ENCODE measurements at regions not wholly inside any gene's neighbourhood (a gene's known extent, or its start where the extent isn't known, plus 50 kb on each side); places are given as distances from the start of the nearest gene placed in this dataset.
A peak's percentile ranks its signal among the peaks of the same experiment; 100 is the strongest.

DNA sequence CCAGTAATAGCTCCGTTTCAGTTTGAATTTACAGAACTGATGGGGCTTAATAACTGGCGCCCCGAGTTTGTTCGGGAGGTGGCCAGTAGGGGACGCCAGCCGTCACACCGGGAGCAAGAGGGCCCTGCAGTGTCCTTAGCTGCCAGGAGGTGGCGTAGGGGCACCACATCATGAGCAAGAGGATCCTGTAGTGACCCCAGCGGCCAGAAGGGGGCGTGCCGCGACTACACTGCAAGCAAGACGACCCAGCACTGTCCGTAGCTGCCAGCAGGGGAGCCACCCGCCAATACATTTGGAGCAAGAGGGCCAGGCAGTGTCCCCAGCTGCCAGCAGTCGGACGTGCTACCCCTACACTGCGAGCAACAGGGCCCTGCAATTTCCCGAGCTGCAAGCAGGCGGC lies 663.7 kb upstream of the B3GAT1 start:
- peaks cover 0 to 2% (median 0%) of the 10 kb centered on the region in 4 donors for H3K9me3 ChIP-seq
- TF ChIP-seq EP300 (IDR thresholded peaks at IDR 0.05): no peak
- TF ChIP-seq, protein P1, sequence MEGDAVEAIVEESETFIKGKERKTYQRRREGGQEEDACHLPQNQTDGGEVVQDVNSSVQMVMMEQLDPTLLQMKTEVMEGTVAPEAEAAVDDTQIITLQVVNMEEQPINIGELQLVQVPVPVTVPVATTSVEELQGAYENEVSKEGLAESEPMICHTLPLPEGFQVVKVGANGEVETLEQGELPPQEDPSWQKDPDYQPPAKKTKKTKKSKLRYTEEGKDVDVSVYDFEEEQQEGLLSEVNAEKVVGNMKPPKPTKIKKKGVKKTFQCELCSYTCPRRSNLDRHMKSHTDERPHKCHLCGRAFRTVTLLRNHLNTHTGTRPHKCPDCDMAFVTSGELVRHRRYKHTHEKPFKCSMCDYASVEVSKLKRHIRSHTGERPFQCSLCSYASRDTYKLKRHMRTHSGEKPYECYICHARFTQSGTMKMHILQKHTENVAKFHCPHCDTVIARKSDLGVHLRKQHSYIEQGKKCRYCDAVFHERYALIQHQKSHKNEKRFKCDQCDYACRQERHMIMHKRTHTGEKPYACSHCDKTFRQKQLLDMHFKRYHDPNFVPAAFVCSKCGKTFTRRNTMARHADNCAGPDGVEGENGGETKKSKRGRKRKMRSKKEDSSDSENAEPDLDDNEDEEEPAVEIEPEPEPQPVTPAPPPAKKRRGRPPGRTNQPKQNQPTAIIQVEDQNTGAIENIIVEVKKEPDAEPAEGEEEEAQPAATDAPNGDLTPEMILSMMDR (IDR thresholded peaks at IDR 0.05): peak in 5 of 6 experiments; percentile 27 to 84 (median 41)
- 73 to 75% methylated on average over 7 to 19 of the region's 20 CpGs for WGBS, 2 donors
- H3K27ac ChIP-seq: no peak overlapping the region
- ATAC-seq (ENCODE audit: low FRiP score in 2 of 2) (peak; percentile 79 to 86), DNase-seq (peak; percentile 30 to 87)
- no peaks in the 10 kb centered on the region for H3K4me1 ChIP-seq
- H3K4me3 ChIP-seq: no peak overlapping the region
- H3K36me3 ChIP-seq: no peaks in the 10 kb centered on the region
- no peaks in the 10 kb centered on the region for H3K27me3 ChIP-seq

DNA sequence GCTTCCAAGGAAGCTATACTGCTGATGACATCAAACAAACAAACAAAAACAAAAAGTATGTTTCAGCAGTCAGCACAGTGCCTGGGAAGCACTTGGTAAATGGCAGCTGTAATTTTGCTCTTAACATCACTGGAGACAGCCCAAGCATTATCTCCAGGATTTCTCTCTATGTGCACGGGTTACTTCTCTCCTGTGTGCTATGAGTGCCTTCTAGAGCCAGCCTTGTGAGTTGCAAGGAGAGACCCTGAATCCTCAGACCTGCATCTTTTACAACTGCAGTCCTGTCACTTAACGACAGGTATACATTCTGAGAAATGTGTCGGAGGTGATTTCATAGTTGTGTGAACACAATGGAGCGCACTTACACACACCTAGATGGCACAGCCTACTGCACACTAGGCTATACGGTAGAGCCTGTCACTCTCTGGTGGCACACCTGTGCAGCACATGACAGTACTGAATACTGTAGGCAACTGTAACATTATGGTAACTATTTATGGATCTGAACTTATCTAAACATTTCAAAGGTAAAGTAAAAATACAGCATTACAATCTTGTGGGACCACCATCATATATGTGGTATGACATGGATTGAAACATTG lies 662.5 kb upstream of the B3GAT1 start:
- H3K27me3 ChIP-seq: no peaks in the 10 kb centered on the region
- no peaks in the 10 kb centered on the region for H3K4me1 ChIP-seq
- H3K9me3 ChIP-seq: peaks cover 0 to 2% (median 0%) of the 10 kb centered on the region in 4 donors
- ATAC-seq (ENCODE audit: low FRiP score in 2 of 2) (peak in 1 of 2 donors; percentile 21), DNase-seq (no peak)
- H3K27ac ChIP-seq: no peak overlapping the region
- H3K36me3 ChIP-seq: no peaks in the 10 kb centered on the region
- TF ChIP-seq POLR2AphosphoS5 (IDR thresholded peaks at IDR 0.05) (no peak), EP300 (IDR thresholded peaks at IDR 0.05) (no peak), POLR2A (IDR thresholded peaks at IDR 0.05) (no peak)
- TF ChIP-seq, protein P1 (IDR thresholded peaks at IDR 0.05): no peak
- H3K4me3 ChIP-seq: no peak overlapping the region
- 70 to 84% methylated on average over 3 to 5 of the region's 5 CpGs for WGBS, 2 donors

DNA sequence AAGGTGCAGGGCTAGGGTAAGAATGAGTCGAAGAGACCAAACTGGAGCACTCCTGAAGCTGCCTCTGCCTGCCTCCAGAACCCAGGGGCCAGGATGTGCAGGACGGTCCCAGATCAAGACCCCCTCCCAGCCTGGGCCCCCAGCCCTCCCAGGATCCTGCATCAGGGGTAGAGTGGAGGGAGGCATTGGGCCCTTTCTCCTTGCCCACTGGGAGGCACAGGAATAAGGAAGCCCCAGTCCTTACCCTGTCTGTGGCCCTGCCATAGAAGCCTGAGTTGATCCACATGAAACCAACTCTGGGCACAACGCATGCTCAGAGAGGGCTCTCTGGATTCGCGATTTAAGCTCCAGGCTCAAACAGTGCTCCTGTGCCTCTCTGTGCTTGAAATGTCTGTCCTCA lies 661.8 kb upstream of the B3GAT1 start:
- no peaks in the 10 kb centered on the region for H3K27me3 ChIP-seq
- H3K36me3 ChIP-seq: no peaks in the 10 kb centered on the region
- no peaks in the 10 kb centered on the region for H3K4me1 ChIP-seq
- WGBS, 2 donors: 86 to 92% methylated on average over 4 to 5 of the region's 5 CpGs
- H3K27ac ChIP-seq: no peak overlapping the region
- H3K4me3 ChIP-seq: no peak overlapping the region
- H3K9me3 ChIP-seq: peaks cover 0 to 2% (median 0%) of the 10 kb centered on the region in 4 donors
- TF ChIP-seq EP300 (IDR thresholded peaks at IDR 0.05): no peak
- no peak for TF ChIP-seq POLR2AphosphoS5 (IDR thresholded peaks at IDR 0.05)
- no peak for TF ChIP-seq POLR2A (IDR thresholded peaks at IDR 0.05)
- TF ChIP-seq, protein P1 (IDR thresholded peaks at IDR 0.05): no peak
- peak in 1 of 2 donors; percentile 31 for ATAC-seq (ENCODE audit: low FRiP score in 2 of 2)
- no peak for DNase-seq

DNA sequence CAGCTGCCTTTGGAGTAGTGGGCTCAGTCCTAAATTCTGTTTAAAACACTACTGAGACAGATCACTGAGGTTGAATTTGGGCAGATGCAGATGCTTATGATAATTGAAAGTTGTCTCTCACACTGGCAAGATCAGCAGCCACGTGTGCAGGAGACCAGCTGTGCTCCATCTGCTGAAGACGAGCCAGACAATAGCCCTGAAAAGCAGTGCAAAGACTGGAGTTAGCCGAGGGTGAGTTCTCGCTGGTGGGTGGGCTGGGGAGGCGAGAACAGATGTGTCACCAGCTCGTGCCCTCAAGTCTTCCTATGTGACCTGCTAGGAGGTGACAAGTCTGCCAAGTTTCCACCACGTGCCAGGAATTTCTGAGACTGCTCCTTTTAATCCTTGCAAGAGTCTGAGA lies 661.3 kb upstream of the B3GAT1 start:
- no peak overlapping the region for H3K4me3 ChIP-seq
- ATAC-seq (ENCODE audit: low FRiP score in 2 of 2) (no peak), DNase-seq (no peak)
- no peaks in the 10 kb centered on the region for H3K27me3 ChIP-seq
- H3K4me1 ChIP-seq: no peaks in the 10 kb centered on the region
- no peaks in the 10 kb centered on the region for H3K36me3 ChIP-seq
- 62 to 63% methylated on average over 7 of the region's 7 CpGs for WGBS, 2 donors
- TF ChIP-seq, protein P1 (IDR thresholded peaks at IDR 0.05): no peak
- H3K9me3 ChIP-seq: peaks cover 0 to 2% (median 0%) of the 10 kb centered on the region in 4 donors
- H3K27ac ChIP-seq: no peak overlapping the region

DNA sequence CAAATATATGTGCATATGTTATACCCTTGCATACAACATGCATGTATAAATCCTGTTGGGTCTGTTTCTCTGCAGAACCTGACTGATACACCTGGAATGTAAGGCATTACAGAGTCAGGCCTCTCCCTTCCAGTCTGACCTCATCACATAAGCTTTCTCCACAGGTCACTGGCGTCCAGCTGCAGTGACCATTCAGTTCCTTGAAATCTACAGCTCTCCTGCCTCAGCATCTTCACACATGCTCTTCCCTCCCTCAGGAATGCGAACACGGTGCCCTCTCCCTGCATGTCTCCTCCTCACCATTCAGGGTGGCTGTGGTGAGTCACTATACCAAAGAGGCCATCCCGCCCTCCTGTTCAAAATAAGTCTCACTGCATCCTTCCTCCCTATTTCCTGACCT lies 657.8 kb upstream of the B3GAT1 start:
- TF ChIP-seq, protein P1 (IDR thresholded peaks at IDR 0.05): no peak
- TF ChIP-seq EP300 (IDR thresholded peaks at IDR 0.05) (no peak), POLR2A (IDR thresholded peaks at IDR 0.05) (no peak), POLR2AphosphoS5 (IDR thresholded peaks at IDR 0.05) (no peak)
- Histone ChIP-seq H3K4me1 (no peaks in the 10 kb centered on the region), H3K4me3 (no peak overlapping the region), H3K9me3 (no peaks in the 10 kb centered on the region), H3K27ac (no peak overlapping the region), H3K27me3 (no peaks in the 10 kb centered on the region), H3K36me3 (no peaks in the 10 kb centered on the region)
- DNase-seq: no peak
- 69 to 74% methylated on average over 4 of the region's 4 CpGs for WGBS, 2 donors
- no peak for ATAC-seq (ENCODE audit: low FRiP score in 2 of 2)
